ENCODE measurements at regions not wholly inside any gene's neighbourhood (a gene's known extent, or its start where the extent isn't known, plus 50 kb on each side); places are given as distances from the start of the nearest gene placed in this dataset.

DNA sequence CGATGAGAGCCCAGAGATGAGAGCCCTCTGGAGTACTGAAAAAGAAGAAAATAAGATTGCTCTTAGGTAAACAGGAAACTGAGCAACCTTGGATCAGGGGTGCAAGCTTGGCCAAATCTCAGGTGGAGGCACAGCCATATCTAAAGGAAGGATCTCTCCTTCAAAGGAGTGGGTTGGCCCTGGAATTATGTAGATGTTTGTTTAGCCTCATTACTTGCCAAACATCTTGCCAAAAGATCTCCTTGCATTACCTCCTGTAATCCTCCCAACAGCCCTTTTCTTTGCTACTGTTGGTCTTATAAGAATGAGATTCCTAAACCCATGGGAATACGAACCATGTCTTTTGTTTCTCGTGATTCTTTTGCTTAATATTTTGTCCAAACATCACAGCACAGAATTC, 332.6 kb upstream of the NCKAP5 start:
- Mint-ChIP-seq H3K27me3 (ENCODE audit: insufficient read depth, unreplicated experiment) (no peaks in the 10 kb centered on the region), H3K9me3 (ENCODE audit: unreplicated experiment) (peaks cover 12% of the 10 kb centered on the region), H3K36me3 (ENCODE audit: insufficient read depth, unreplicated experiment) (no peaks in the 10 kb centered on the region), H3K27ac (ENCODE audit: unreplicated experiment) (no peak overlapping the region), H3K4me1 (ENCODE audit: low read depth, unreplicated experiment) (no peaks in the 10 kb centered on the region), H3K4me3 (ENCODE audit: unreplicated experiment) (no peak overlapping the region)
- no peak for DNase-seq
- Histone ChIP-seq H3K4me1 (no peaks in the 10 kb centered on the region), H3K36me3 (ENCODE audit: control insufficient read depth, insufficient read depth, low read length) (0 out of 2 replicates have a peak, but pooled peaks cover 1% of the 10 kb centered on the region), H3K9me3 (no peaks in the 10 kb centered on the region), H3K4me3 (ENCODE audit: low read depth, low read length) (no peak overlapping the region), H3K27me3 (replicated peaks; ENCODE audit: control insufficient read depth, insufficient read depth, low read length) (no peaks in the 10 kb centered on the region; the same call in 1 of the 2 replicates)
- POLR2A ChIA-PET = no interaction called here
- intact Hi-C loops (cut with micrococcal nuclease; ENCODE audit: unreplicated experiment) = no loop called here
- TF ChIP-seq, protein P1, sequence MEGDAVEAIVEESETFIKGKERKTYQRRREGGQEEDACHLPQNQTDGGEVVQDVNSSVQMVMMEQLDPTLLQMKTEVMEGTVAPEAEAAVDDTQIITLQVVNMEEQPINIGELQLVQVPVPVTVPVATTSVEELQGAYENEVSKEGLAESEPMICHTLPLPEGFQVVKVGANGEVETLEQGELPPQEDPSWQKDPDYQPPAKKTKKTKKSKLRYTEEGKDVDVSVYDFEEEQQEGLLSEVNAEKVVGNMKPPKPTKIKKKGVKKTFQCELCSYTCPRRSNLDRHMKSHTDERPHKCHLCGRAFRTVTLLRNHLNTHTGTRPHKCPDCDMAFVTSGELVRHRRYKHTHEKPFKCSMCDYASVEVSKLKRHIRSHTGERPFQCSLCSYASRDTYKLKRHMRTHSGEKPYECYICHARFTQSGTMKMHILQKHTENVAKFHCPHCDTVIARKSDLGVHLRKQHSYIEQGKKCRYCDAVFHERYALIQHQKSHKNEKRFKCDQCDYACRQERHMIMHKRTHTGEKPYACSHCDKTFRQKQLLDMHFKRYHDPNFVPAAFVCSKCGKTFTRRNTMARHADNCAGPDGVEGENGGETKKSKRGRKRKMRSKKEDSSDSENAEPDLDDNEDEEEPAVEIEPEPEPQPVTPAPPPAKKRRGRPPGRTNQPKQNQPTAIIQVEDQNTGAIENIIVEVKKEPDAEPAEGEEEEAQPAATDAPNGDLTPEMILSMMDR (IDR thresholded peaks at IDR 0.05; ENCODE audit: insufficient read depth in 1 of 2, low read depth in 1 of 2, low read length in 1 of 2, severe bottlenecking in 1 of 2, unreplicated experiment in 1 of 2) = no peak
- CTCF ChIA-PET = no interaction called here
- BruUV-seq (replicated peaks) = no TSS peak

DNA sequence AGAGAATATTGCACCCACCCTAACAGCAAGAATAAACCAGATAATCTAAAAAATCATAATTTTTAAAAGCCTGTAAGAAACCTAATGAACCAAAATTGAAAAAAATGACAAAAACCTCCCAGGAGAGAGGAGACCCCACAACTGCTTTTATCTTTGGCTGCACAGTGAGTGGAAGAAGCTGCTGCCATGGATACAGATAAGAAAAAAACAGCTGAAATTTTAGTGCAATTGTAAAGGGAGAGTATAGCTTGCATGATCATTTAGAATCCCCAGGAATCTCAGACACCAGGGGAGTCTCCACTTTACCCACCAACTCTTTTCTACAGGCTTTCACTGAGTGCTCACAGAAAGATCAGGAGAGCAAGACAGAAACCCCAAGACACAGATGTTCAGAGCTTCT, 338.1 kb upstream of the NCKAP5 start:
- Mint-ChIP-seq H3K27ac (ENCODE audit: unreplicated experiment) (no peak overlapping the region), H3K4me3 (ENCODE audit: unreplicated experiment) (no peak overlapping the region), H3K4me1 (ENCODE audit: low read depth, unreplicated experiment) (no peaks in the 10 kb centered on the region), H3K36me3 (ENCODE audit: insufficient read depth, unreplicated experiment) (no peaks in the 10 kb centered on the region), H3K9me3 (ENCODE audit: unreplicated experiment) (peaks cover 17% of the 10 kb centered on the region), H3K27me3 (ENCODE audit: insufficient read depth, unreplicated experiment) (peaks cover 3% of the 10 kb centered on the region)
- 0 out of 2 replicates have a peak, but pooled peaks cover 5% of the 10 kb centered on the region for H3K9me3 ChIP-seq
- DNase-seq = no peak
- H3K27me3 ChIP-seq (replicated peaks; ENCODE audit: control insufficient read depth, insufficient read depth, low read length) = no peaks in the 10 kb centered on the region
- no TSS peak for BruUV-seq (replicated peaks)
- ChIA-PET POLR2A (no interaction called here), CTCF (no interaction called here)
- no peaks in the 10 kb centered on the region for H3K4me1 ChIP-seq
- intact Hi-C loops (cut with micrococcal nuclease; ENCODE audit: unreplicated experiment) = no loop called here
- H3K4me3 ChIP-seq (ENCODE audit: low read depth, low read length) = no peak overlapping the region
- TF ChIP-seq, protein P1 (IDR thresholded peaks at IDR 0.05; ENCODE audit: insufficient read depth in 1 of 2, low read depth in 1 of 2, low read length in 1 of 2, severe bottlenecking in 1 of 2, unreplicated experiment in 1 of 2) = no peak
- no peaks in the 10 kb centered on the region for H3K36me3 ChIP-seq (ENCODE audit: control insufficient read depth, insufficient read depth, low read length)

DNA sequence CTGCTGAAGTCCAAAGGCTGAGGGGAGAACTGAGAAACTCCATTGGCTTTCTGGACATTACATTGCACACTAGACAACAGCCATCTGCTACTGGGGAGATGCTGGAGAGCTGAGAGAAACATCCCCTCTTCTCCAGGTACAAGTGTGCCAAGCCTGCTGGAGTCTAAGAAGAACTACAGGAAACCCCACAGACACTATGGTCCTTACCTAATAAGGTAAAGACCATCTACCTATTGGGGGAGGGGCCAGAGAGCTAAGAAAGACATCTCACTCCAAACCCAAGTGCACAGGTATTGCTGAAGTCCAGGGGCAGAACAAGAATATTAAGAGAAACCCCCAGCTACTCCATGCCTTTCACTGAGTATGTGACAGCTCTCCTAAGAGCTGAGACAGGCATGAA, 338.7 kb upstream of the NCKAP5 start:
- H3K36me3 ChIP-seq (ENCODE audit: control insufficient read depth, insufficient read depth, low read length) = no peaks in the 10 kb centered on the region
- Mint-ChIP-seq H3K27me3 (ENCODE audit: insufficient read depth, unreplicated experiment) (peaks cover 3% of the 10 kb centered on the region), H3K36me3 (ENCODE audit: insufficient read depth, unreplicated experiment) (no peaks in the 10 kb centered on the region), H3K9me3 (ENCODE audit: unreplicated experiment) (peaks cover 17% of the 10 kb centered on the region), H3K4me1 (ENCODE audit: low read depth, unreplicated experiment) (no peaks in the 10 kb centered on the region), H3K27ac (ENCODE audit: unreplicated experiment) (no peak overlapping the region), H3K4me3 (ENCODE audit: unreplicated experiment) (no peak overlapping the region)
- H3K4me3 ChIP-seq (ENCODE audit: low read depth, low read length) = no peak overlapping the region
- H3K9me3 ChIP-seq = 0 out of 2 replicates have a peak, but pooled peaks cover 5% of the 10 kb centered on the region
- no TSS peak for BruUV-seq (replicated peaks)
- POLR2A ChIA-PET = no interaction called here
- intact Hi-C loops (cut with micrococcal nuclease; ENCODE audit: unreplicated experiment) = no loop called here
- TF ChIP-seq, protein P1 (IDR thresholded peaks at IDR 0.05; ENCODE audit: insufficient read depth in 1 of 2, low read depth in 1 of 2, low read length in 1 of 2, severe bottlenecking in 1 of 2, unreplicated experiment in 1 of 2) = no peak
- no peaks in the 10 kb centered on the region for H3K27me3 ChIP-seq (replicated peaks; ENCODE audit: control insufficient read depth, insufficient read depth, low read length)
- DNase-seq = no peak
- CTCF ChIA-PET = no interaction called here
- H3K4me1 ChIP-seq = no peaks in the 10 kb centered on the region
